Glutamatergic neuron (in vitro differentiated cells): ENCODE measurements at regions not wholly inside any gene's neighbourhood (a gene's known extent, or its start where the extent isn't known, plus 50 kb on each side); places are given as distances from the start of the nearest gene placed in this dataset.

Experiments
- DNase-seq: peaks from one replicate; pipeline ENCODE4 v3.0.0; 2022
- H3K27ac Mint-ChIP-seq: one replicate; pipeline ENCODE4 v1.8.0; 2020; ENCODE audit warnings: mild to moderate bottlenecking, mixed read lengths, inconsistent platforms; ENCODE audit not compliant: unreplicated experiment
- H3K27me3 Mint-ChIP-seq: one replicate; pipeline ENCODE4 v1.8.0; 2020; ENCODE audit warnings: mild to moderate bottlenecking, moderate library complexity, mixed read lengths, inconsistent platforms; ENCODE audit not compliant: unreplicated experiment
- H3K36me3 Mint-ChIP-seq: one replicate; pipeline ENCODE4 v1.8.0; 2020; ENCODE audit warnings: mild to moderate bottlenecking, mixed read lengths, inconsistent platforms; ENCODE audit not compliant: unreplicated experiment
- H3K4me1 Mint-ChIP-seq: one replicate; pipeline ENCODE4 v1.8.0; 2020; ENCODE audit warnings: mild to moderate bottlenecking, low read depth, mixed read lengths, inconsistent platforms; ENCODE audit not compliant: unreplicated experiment
- H3K4me3 Mint-ChIP-seq: one replicate; pipeline ENCODE4 v1.8.0; 2020; ENCODE audit warnings: mild to moderate bottlenecking, mixed read lengths, inconsistent platforms; ENCODE audit not compliant: unreplicated experiment
- H3K9me3 Mint-ChIP-seq: one replicate; pipeline ENCODE4 v1.8.0; 2020; ENCODE audit warnings: mild to moderate bottlenecking, moderate library complexity, mixed read lengths, inconsistent platforms; ENCODE audit not compliant: unreplicated experiment
- TF ChIP-seq, protein P1 (sequence below): fragments of 200-600 bp; sonication (generic); IDR thresholded peaks from one replicate; pipeline ENCODE4 v1.5.0; 2021; ENCODE audit not compliant: partially characterized antibody, unreplicated experiment

DNA sequence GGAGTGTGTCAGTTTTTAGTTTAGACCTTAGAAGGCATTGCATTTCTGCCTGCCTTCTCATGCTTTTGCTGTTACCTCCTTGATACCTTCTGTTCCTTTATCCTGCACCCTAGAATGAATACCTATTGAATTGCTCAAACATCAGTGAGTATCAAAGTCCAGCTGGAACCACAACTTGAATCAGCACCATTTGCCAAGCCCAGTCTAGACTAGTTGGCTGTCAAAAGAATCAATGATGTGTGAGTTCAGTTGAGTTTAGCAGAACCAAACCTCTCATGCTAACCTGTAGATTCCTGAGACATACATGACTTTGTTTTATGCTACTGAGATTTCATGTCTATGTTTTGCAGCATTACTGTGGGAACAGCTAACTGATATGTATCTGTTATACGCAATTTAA, 116.6 kb downstream of the FAM170A start:
- H3K4me1 Mint-ChIP-seq = no peaks in the 10 kb centered on the region
- H3K27me3 Mint-ChIP-seq = no peaks in the 10 kb centered on the region
- no peak overlapping the region for H3K4me3 Mint-ChIP-seq
- H3K36me3 Mint-ChIP-seq = no peaks in the 10 kb centered on the region
- no peak overlapping the region for H3K27ac Mint-ChIP-seq
- H3K9me3 Mint-ChIP-seq = peaks cover 1% of the 10 kb centered on the region
- no peak for DNase-seq
- TF ChIP-seq, protein P1, sequence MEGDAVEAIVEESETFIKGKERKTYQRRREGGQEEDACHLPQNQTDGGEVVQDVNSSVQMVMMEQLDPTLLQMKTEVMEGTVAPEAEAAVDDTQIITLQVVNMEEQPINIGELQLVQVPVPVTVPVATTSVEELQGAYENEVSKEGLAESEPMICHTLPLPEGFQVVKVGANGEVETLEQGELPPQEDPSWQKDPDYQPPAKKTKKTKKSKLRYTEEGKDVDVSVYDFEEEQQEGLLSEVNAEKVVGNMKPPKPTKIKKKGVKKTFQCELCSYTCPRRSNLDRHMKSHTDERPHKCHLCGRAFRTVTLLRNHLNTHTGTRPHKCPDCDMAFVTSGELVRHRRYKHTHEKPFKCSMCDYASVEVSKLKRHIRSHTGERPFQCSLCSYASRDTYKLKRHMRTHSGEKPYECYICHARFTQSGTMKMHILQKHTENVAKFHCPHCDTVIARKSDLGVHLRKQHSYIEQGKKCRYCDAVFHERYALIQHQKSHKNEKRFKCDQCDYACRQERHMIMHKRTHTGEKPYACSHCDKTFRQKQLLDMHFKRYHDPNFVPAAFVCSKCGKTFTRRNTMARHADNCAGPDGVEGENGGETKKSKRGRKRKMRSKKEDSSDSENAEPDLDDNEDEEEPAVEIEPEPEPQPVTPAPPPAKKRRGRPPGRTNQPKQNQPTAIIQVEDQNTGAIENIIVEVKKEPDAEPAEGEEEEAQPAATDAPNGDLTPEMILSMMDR = no peak

DNA sequence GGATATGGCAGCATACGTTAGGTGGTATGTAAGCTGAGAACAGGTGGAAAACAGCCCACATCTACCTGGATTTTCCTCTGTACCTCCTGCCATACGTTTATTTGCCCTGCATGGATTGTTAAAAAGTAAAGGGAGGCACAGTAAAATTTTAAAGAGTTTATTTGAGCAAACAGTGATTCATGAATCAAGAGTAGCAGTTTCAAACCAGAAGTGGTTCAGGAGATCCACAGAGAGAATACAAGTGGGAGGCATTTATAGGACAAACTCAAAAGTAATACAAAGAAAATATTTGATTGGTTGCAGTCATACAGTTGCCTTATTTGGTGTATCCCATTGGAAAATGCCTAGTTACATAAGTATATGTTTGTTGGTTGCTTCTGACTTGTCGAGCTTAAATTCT, 117.6 kb downstream of the FAM170A start:
- TF ChIP-seq, protein P1 = no peak
- Mint-ChIP-seq H3K9me3 (peaks cover 1% of the 10 kb centered on the region), H3K27ac (no peak overlapping the region), H3K4me1 (no peaks in the 10 kb centered on the region), H3K36me3 (no peaks in the 10 kb centered on the region), H3K4me3 (no peak overlapping the region), H3K27me3 (no peaks in the 10 kb centered on the region)
- no peak for DNase-seq

DNA sequence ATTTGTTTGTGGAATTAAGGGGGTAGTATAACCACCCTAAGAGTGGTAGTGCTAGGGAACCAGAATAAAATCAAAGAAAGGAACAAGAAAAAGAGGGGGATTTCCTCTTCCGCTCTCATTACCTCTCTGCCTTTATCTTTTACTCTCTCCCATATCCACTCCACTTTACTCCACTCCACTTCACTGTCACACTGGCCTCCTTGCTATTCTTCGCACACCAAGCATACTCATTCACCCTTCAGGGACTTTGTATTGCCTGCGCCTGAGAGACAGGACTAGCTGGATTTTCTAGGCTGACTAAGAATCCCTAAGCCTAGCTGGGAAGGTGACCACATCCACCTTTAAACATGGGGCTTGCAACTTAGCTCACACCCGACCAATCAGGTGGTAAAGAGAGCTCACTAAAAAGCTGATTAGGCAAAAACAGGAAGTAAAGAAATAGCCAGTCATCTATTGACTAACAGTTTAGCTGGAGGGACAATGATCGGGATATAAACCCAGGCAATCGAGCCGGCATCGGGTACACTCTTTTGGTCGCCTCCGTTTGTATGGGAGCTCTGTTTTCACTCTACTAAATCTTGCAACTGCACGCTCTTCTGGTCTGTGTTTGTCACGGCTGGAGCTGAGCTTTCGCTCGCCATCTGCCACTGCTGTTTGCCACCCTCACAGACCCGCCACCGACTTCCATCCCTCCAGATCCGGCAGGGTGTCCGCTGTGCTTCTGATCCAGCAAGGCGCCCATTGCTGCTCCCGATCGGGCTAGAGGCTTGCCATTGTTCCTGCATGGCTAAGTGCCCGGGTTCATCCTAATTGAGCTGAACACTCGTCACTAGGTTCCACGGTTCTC, 121.8 kb downstream of the FAM170A start:
- no peak overlapping the region for H3K4me3 Mint-ChIP-seq
- DNase-seq = no peak
- H3K9me3 Mint-ChIP-seq = peaks cover 3% of the 10 kb centered on the region
- no peaks in the 10 kb centered on the region for H3K36me3 Mint-ChIP-seq
- H3K27me3 Mint-ChIP-seq = no peaks in the 10 kb centered on the region
- no peaks in the 10 kb centered on the region for H3K4me1 Mint-ChIP-seq
- H3K27ac Mint-ChIP-seq = no peak overlapping the region
- TF ChIP-seq, protein P1 = no peak

DNA sequence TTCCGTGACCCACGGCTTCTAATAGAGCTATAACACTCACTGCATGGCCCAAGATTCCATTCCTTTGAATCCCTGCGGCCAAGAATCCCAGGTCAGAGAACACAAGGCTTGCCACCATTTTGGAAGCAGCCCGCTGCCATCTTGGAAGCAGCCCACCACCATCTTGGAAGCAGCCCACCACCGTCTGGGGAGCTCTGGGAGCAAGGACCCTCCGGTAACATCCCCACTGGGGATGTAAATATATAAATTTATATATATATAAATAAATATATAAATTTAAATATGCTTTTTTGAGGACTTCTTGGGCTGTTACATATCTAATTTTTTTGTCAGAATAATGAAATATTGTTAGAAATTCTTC, 122.4 kb downstream of the FAM170A start:
- no peak for DNase-seq
- Mint-ChIP-seq H3K27ac (no peak overlapping the region), H3K9me3 (peaks cover 3% of the 10 kb centered on the region), H3K36me3 (no peaks in the 10 kb centered on the region), H3K4me3 (no peak overlapping the region), H3K27me3 (no peaks in the 10 kb centered on the region), H3K4me1 (no peaks in the 10 kb centered on the region)
- TF ChIP-seq, protein P1 = no peak
